ENCODE measurements at regions not wholly inside any gene's neighbourhood (a gene's known extent, or its start where the extent isn't known, plus 50 kb on each side); places are given as distances from the start of the nearest gene placed in this dataset.

DNA sequence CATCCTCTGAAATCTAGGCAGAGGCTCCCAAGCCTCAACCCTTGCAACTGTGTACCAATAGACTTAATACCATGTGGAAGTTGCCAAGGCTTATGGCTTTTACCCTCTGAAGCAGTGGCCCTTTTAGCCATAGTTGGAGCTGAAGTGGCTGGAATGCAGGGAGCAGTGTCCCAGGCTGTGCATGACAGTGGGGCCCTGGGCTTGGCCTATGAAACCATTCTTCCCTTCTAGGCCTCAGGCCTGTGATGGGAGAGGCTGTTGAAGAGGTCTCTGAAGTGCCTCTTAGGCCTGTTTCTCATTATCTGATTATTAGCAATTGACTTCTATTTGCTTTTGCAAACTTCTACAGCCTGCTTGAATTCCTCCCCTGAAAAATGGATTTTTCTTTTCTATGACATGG is 612.7 kb upstream of the ZWINT start:
- TF ChIP-seq, protein P1, sequence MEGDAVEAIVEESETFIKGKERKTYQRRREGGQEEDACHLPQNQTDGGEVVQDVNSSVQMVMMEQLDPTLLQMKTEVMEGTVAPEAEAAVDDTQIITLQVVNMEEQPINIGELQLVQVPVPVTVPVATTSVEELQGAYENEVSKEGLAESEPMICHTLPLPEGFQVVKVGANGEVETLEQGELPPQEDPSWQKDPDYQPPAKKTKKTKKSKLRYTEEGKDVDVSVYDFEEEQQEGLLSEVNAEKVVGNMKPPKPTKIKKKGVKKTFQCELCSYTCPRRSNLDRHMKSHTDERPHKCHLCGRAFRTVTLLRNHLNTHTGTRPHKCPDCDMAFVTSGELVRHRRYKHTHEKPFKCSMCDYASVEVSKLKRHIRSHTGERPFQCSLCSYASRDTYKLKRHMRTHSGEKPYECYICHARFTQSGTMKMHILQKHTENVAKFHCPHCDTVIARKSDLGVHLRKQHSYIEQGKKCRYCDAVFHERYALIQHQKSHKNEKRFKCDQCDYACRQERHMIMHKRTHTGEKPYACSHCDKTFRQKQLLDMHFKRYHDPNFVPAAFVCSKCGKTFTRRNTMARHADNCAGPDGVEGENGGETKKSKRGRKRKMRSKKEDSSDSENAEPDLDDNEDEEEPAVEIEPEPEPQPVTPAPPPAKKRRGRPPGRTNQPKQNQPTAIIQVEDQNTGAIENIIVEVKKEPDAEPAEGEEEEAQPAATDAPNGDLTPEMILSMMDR (IDR thresholded peaks at IDR 0.05; ENCODE audit: low read depth, low read length, missing control alignments): no peak
- H3K27ac ChIP-seq: no peak overlapping the region
- no peak overlapping the region for H3K4me3 ChIP-seq (ENCODE audit: low read depth, low read length)
- no peaks in the 10 kb centered on the region for H3K36me3 ChIP-seq (replicated peaks)
- DNase-seq: no peak
- in situ Hi-C loops (cut with HindIII; ENCODE audit: low pct_ligation_motif_present, low sequenced_read_pairs): no loop called here
- no peaks in the 10 kb centered on the region for H3K27me3 ChIP-seq (replicated peaks)

DNA sequence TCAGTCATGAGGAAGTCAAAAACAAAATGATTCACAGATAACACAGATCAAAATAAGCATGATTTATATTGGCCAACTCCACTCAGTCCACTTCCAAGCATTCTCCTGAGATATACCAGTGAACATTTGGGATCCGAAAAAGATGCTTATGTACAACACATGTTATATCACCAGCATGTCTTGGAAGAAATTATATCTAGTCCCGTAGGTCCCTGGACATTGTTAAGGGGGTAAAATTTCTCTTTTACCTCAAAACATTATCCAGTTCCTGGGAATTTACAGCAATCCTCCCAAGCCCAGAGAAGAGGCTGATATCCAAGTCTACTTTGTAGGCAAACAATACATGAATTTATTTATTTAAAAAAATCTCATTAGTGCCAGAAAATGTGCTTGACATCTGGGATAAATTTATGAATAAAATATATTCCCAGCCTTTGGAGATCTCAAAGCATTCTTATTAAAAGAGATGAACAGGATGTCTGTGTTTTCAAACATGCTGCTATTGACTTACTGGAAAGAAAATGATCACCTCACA is 582.2 kb upstream of the ZWINT start:
- Histone ChIP-seq H3K27me3 (replicated peaks) (no peaks in the 10 kb centered on the region), H3K36me3 (replicated peaks) (no peaks in the 10 kb centered on the region), H3K27ac (no peak overlapping the region), H3K4me3 (ENCODE audit: low read depth, low read length) (no peak overlapping the region)
- in situ Hi-C loops (cut with HindIII; ENCODE audit: low pct_ligation_motif_present, low sequenced_read_pairs): no loop called here
- DNase-seq: no peak
- TF ChIP-seq, protein P1 (IDR thresholded peaks at IDR 0.05; ENCODE audit: low read depth, low read length, missing control alignments): no peak

DNA sequence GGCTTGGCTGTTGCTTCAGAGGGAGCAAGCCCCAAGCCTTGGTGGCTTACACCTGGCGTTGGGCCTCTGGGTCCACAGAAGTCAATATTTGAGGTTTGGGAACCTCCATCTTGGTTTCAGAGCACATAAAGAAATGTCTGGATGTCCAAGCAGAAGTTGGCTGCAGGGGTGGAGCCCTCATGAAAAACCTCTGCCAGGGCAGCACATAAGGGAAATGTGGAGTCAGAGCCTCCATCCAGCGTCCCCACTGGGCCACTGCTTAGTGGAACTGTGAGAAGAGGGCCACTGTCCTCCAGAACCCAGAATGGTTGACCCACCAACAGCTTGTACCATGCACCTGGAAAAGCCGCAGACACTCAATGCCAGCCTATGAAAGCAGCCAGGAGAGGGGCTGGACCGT is 573.5 kb upstream of the ZWINT start:
- DNase-seq: no peak
- no peaks in the 10 kb centered on the region for H3K27me3 ChIP-seq (replicated peaks)
- TF ChIP-seq, protein P1 (IDR thresholded peaks at IDR 0.05; ENCODE audit: low read depth, low read length, missing control alignments): no peak
- in situ Hi-C loops (cut with HindIII; ENCODE audit: low pct_ligation_motif_present, low sequenced_read_pairs): no loop called here
- no peak overlapping the region for H3K4me3 ChIP-seq (ENCODE audit: low read depth, low read length)
- no peaks in the 10 kb centered on the region for H3K36me3 ChIP-seq (replicated peaks)
- no peak overlapping the region for H3K27ac ChIP-seq

DNA sequence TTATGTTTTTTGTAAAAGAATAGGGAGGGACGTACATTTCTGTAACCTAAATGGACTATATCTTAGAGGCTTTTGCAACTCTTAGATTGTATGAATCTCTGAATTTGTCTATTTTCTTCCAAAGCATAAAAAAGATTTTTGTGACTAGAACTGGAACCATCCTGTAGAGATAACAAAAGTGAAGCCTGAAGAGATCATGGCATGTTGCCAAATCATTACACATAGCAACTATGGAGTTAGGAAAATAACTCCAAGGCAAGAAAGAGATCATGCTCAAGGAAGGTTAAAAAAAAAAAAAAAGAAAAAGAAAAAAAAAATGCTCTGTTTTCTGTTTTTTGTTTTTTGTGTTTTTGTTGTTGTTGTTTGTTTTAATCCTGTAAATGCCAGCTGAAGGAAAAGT is 567.7 kb upstream of the ZWINT start:
- Histone ChIP-seq H3K4me3 (ENCODE audit: low read depth, low read length) (no peak overlapping the region), H3K27ac (no peak overlapping the region), H3K27me3 (replicated peaks) (no peaks in the 10 kb centered on the region), H3K36me3 (replicated peaks) (no peaks in the 10 kb centered on the region)
- DNase-seq: no peak
- in situ Hi-C loops (cut with HindIII; ENCODE audit: low pct_ligation_motif_present, low sequenced_read_pairs): no loop called here
- TF ChIP-seq, protein P1 (IDR thresholded peaks at IDR 0.05; ENCODE audit: low read depth, low read length, missing control alignments): no peak

DNA sequence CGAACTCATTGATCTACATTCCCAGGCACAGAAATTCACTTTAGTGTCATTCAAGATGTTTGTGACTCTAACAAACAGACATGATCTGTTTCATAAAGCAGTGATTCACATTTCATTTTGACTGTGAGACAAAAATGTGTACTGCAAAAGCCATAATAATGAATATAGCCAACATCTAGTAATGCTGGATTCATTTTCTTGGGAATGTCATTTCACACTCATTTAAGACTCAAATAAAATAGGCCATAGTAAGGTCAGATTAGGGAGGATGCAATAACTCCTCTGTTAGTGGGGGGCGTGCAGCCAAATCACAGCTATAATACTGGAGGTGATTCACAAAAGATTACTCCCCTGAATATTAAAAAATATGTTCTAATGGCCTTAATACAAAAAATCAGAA is 566.6 kb upstream of the ZWINT start:
- Histone ChIP-seq H3K36me3 (replicated peaks) (no peaks in the 10 kb centered on the region), H3K27ac (no peak overlapping the region), H3K27me3 (replicated peaks) (no peaks in the 10 kb centered on the region), H3K4me3 (ENCODE audit: low read depth, low read length) (no peak overlapping the region)
- DNase-seq: no peak
- in situ Hi-C loops (cut with HindIII; ENCODE audit: low pct_ligation_motif_present, low sequenced_read_pairs): no loop called here
- TF ChIP-seq, protein P1 (IDR thresholded peaks at IDR 0.05; ENCODE audit: low read depth, low read length, missing control alignments): no peak

DNA sequence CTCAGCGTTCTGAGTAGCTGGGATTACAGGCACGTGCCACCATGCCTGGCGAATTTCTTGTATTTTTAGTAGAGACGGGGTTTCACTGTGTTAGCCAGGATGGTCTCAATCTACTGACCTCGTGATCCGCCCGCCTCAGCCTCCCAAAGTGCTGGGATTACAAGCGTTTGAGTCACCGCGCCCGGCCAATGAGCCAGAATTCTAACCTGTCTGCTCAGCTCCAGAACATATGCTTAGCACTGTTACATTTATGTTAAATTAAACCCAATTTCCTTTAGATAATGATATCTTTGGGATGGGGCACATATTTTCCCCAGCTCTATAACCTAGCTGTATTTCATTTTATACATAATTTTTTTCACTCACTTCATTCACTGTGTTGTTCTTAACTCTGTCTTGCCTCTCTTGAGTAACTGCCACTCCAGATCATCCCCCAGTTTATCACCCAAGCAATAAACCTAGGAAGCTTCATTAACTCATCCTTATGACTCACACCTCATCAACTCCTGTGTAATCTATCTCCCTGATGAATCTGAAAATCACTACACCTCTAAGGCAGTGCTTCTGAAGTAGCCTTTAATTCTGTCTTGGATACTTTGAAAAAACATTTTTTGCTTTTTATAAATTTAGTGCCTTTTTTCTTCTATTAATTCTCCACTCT is 559.7 kb upstream of the ZWINT start:
- H3K27ac ChIP-seq: no peak overlapping the region
- TF ChIP-seq, protein P1 (IDR thresholded peaks at IDR 0.05; ENCODE audit: low read depth, low read length, missing control alignments): no peak
- DNase-seq: no peak
- no peaks in the 10 kb centered on the region for H3K36me3 ChIP-seq (replicated peaks)
- no peak overlapping the region for H3K4me3 ChIP-seq (ENCODE audit: low read depth, low read length)
- in situ Hi-C loops (cut with HindIII; ENCODE audit: low pct_ligation_motif_present, low sequenced_read_pairs): no loop called here
- H3K27me3 ChIP-seq (replicated peaks): no peaks in the 10 kb centered on the region

Measured in brain microvascular endothelial cell (primary cell).